ENCODE measurements at regions not wholly inside any gene's neighbourhood (a gene's known extent, or its start where the extent isn't known, plus 50 kb on each side); places are given as distances from the start of the nearest gene placed in this dataset.

DNA sequence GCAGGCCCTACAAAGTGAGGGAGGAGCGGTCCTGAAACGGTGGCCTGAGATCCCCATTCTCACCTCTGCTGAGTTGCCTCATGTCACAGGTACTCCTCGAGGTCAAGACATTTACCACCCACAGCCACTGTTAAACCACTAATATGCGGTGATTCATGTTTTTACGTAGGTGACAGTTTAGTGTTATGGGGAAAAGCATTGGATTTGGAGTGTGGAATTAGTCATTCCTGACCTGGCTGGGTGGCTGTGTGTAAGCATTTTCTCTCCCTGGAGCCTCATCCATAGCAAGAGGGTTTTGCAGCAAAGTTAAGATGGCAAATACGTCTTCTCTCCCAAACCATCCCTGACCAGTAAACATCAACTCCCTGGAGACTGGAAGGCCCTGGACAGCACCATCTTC, 57.8 kb upstream of the KCNJ6 start:
- H3K27ac ChIP-seq, result no peak overlapping the region
- TF ChIP-seq EP300 (IDR thresholded peaks at IDR 0.05) (no peak), POLR2AphosphoS5 (IDR thresholded peaks at IDR 0.05) (no peak), POLR2A (IDR thresholded peaks at IDR 0.05) (no peak)
- intact Hi-C loops (cut with DNase I; ENCODE audit: low total_unique reads), result no loop called here
- H3K4me3 ChIP-seq, result no peak overlapping the region
- peaks cover 0 to 16% (median 0%) of the 10 kb centered on the region in 3 donors for H3K27me3 ChIP-seq
- H3K4me1 ChIP-seq, result no peaks in the 10 kb centered on the region
- no peaks in the 10 kb centered on the region for H3K36me3 ChIP-seq
- DNase-seq, result no peak
- 78 to 89% (median 85%) methylated on average over 6 of the region's 6 CpGs for WGBS, 5 donors
- no peaks in the 10 kb centered on the region for H3K9me3 ChIP-seq

- H3K36me3 ChIP-seq, result no peaks in the 10 kb centered on the region
- DNase-seq, result no peak
- H3K27ac ChIP-seq, result no peak overlapping the region
- 73 to 85% (median 75%) methylated on average over 2 of the region's 2 CpGs for WGBS, 5 donors
- H3K4me1 ChIP-seq, result no peaks in the 10 kb centered on the region
- no peak overlapping the region for H3K4me3 ChIP-seq
- H3K9me3 ChIP-seq, result no peaks in the 10 kb centered on the region
- peaks cover 0 to 7% (median 4%) of the 10 kb centered on the region in 3 donors for H3K27me3 ChIP-seq
- no peak for TF ChIP-seq POLR2AphosphoS5 (IDR thresholded peaks at IDR 0.05)
- TF ChIP-seq POLR2A (IDR thresholded peaks at IDR 0.05), result no peak
- TF ChIP-seq, protein P1, sequence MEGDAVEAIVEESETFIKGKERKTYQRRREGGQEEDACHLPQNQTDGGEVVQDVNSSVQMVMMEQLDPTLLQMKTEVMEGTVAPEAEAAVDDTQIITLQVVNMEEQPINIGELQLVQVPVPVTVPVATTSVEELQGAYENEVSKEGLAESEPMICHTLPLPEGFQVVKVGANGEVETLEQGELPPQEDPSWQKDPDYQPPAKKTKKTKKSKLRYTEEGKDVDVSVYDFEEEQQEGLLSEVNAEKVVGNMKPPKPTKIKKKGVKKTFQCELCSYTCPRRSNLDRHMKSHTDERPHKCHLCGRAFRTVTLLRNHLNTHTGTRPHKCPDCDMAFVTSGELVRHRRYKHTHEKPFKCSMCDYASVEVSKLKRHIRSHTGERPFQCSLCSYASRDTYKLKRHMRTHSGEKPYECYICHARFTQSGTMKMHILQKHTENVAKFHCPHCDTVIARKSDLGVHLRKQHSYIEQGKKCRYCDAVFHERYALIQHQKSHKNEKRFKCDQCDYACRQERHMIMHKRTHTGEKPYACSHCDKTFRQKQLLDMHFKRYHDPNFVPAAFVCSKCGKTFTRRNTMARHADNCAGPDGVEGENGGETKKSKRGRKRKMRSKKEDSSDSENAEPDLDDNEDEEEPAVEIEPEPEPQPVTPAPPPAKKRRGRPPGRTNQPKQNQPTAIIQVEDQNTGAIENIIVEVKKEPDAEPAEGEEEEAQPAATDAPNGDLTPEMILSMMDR (IDR thresholded peaks at IDR 0.05), result no peak
- no peak for TF ChIP-seq EP300 (IDR thresholded peaks at IDR 0.05)
- intact Hi-C loops (cut with DNase I; ENCODE audit: low total_unique reads), result no loop called here
Measured at GRCh38 chr21:37982496-37983318, 66.5 kb upstream of the KCNJ6 start.

GRCh38 chr21:37983336-37984095, 67.3 kb upstream of the KCNJ6 start:
- no peak for TF ChIP-seq POLR2AphosphoS5 (IDR thresholded peaks at IDR 0.05)
- TF ChIP-seq EP300 (IDR thresholded peaks at IDR 0.05), result no peak
- TF ChIP-seq POLR2A (IDR thresholded peaks at IDR 0.05), result no peak
- TF ChIP-seq, protein P1 (IDR thresholded peaks at IDR 0.05), result no peak
- H3K27me3 ChIP-seq, result peaks cover 0 to 7% (median 4%) of the 10 kb centered on the region in 3 donors
- no peaks in the 10 kb centered on the region for H3K36me3 ChIP-seq
- intact Hi-C loops (cut with DNase I; ENCODE audit: low total_unique reads), result no loop called here
- H3K4me3 ChIP-seq, result no peak overlapping the region
- no peaks in the 10 kb centered on the region for H3K4me1 ChIP-seq
- no peak overlapping the region for H3K27ac ChIP-seq
- WGBS, 5 donors, result 40 to 57% (median 44%) methylated on average over 5 of the region's 5 CpGs
- H3K9me3 ChIP-seq, result no peaks in the 10 kb centered on the region
- DNase-seq, result no peak

DNA sequence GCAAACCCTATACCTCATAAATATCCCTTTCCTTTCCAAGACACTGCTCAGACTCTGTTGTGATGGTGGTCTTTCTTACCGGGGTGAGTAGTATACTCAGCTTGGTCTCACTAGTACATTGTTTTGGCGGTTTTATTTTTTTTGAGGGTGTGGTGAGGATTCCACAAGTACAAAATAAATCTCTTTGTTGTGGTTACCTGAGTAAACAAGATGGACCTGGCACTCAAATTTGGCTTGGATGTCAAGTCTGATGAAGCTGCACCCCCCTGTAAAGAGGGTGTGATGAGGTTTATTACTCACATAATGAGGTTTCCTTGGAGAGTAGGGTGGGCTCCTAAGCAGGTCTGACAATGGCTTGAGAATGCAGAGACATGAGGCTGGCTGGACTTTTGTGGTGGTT, 68.2 kb upstream of the KCNJ6 start:
- no peaks in the 10 kb centered on the region for H3K36me3 ChIP-seq
- TF ChIP-seq POLR2AphosphoS5 (IDR thresholded peaks at IDR 0.05) (no peak), EP300 (IDR thresholded peaks at IDR 0.05) (no peak), POLR2A (IDR thresholded peaks at IDR 0.05) (no peak)
- TF ChIP-seq, protein P1 (IDR thresholded peaks at IDR 0.05), result no peak
- DNase-seq, result no peak
- intact Hi-C loops (cut with DNase I; ENCODE audit: low total_unique reads), result no loop called here
- no peaks in the 10 kb centered on the region for H3K4me1 ChIP-seq
- H3K9me3 ChIP-seq, result no peaks in the 10 kb centered on the region
- peaks cover 0 to 7% (median 4%) of the 10 kb centered on the region in 3 donors for H3K27me3 ChIP-seq
- H3K4me3 ChIP-seq, result no peak overlapping the region
- H3K27ac ChIP-seq, result no peak overlapping the region
- WGBS, 5 donors, result 74 to 90% (median 81%) methylated on average over 2 of the region's 2 CpGs

All from stomach (tissue), 8 donors.